WTC11 (cell line): ENCODE measurements at regions not wholly inside any gene's neighbourhood (a gene's known extent, or its start where the extent isn't known, plus 50 kb on each side); places are given as distances from the start of the nearest gene placed in this dataset.
"Not testable (repeated sequence)": the region's sequence is repeated elsewhere in the genome, so short reads cannot be mapped to it uniquely, and the experiment has no call there.

Experiments used
- ATAC-seq: fragments of 200-7000 bp; cut with Tn5 transposase; 2 replicates; pipeline ENCODE4 v1.10.0; 2021; ENCODE audit warnings: mild to moderate bottlenecking, moderate library complexity
- CTCF ChIA-PET: fragments of 300-600 bp; sonication (Branson Sonifier 250); formaldehyde crosslinking; loops from one replicate; lab custom pipeline; 2021; ENCODE audit warnings: antibody characterized with exemption; lab: Charles Lee
- POLR2A ChIA-PET: fragments of 350-600 bp; sonication (Branson Sonifier 250); formaldehyde crosslinking; loops from one replicate; lab custom pipeline; 2021; ENCODE audit warnings: antibody characterized with exemption; lab: Charles Lee
- DNase-seq: peaks from one replicate; pipeline ENCODE4 v3.0.0; 2021; ENCODE audit warnings: low spot score
- H3K27ac Mint-ChIP-seq: 2 replicates; pipeline ENCODE4 v1.8.0; 2021; ENCODE audit warnings: mixed read lengths
- H3K27me3 Mint-ChIP-seq: 2 replicates; pipeline ENCODE4 v1.8.0; 2021; ENCODE audit warnings: low read depth, mild to moderate bottlenecking, moderate library complexity, mixed read lengths
- H3K36me3 Mint-ChIP-seq: 2 replicates; pipeline ENCODE4 v1.8.0; 2021; ENCODE audit warnings: mixed read lengths
- H3K4me1 Mint-ChIP-seq: 2 replicates; pipeline ENCODE4 v1.8.0; 2022; ENCODE audit warnings: mixed read lengths
- H3K4me3 Mint-ChIP-seq: 2 replicates; pipeline ENCODE4 v1.8.0; 2021; ENCODE audit warnings: mild to moderate bottlenecking, moderate library complexity, mixed read lengths
- H3K9me3 Mint-ChIP-seq: 2 replicates; pipeline ENCODE4 v1.8.0; 2021; ENCODE audit warnings: mixed read lengths
- ARID4B ChIP-seq: sonication (generic); formaldehyde crosslinking; IDR thresholded peaks from 2 replicates; pipeline ENCODE4 v1.8.0; 2023; ENCODE audit warnings: missing genetic modification reagents, mild to moderate bottlenecking, borderline replicate concordance
- CBFB ChIP-seq: sonication (generic); formaldehyde crosslinking; IDR thresholded peaks from 2 replicates; pipeline ENCODE4 v1.8.1; 2022; ENCODE audit warnings: mild to moderate bottlenecking, low read depth, missing genetic modification reagents
- CREM ChIP-seq: sonication (generic); formaldehyde crosslinking; IDR thresholded peaks from 2 replicates; pipeline ENCODE4 v1.8.1; 2022; ENCODE audit warnings: mild to moderate bottlenecking, missing genetic modification reagents, moderate library complexity
- ELF4 ChIP-seq: sonication (generic); formaldehyde crosslinking; IDR thresholded peaks from 2 replicates; pipeline ENCODE4 v1.8.1; 2022; ENCODE audit warnings: low read depth, mild to moderate bottlenecking, moderate library complexity, missing genetic modification reagents
- FOXP1 ChIP-seq: sonication (generic); formaldehyde crosslinking; IDR thresholded peaks from 2 replicates; pipeline ENCODE4 v1.8.0; 2022; ENCODE audit warnings: missing genetic modification reagents, mild to moderate bottlenecking, moderate library complexity, borderline replicate concordance
- GABPB1 ChIP-seq: sonication (generic); formaldehyde crosslinking; IDR thresholded peaks from 2 replicates; pipeline ENCODE4 v1.8.1; 2023; ENCODE audit warnings: mild to moderate bottlenecking, missing genetic modification reagents
- GRHL2 ChIP-seq: fragments of 250-450 bp; sonication (Bioruptor Pico); IDR thresholded peaks from 2 replicates; pipeline ENCODE4 v1.8.0; 2022; ENCODE audit warnings: mild to moderate bottlenecking, moderate library complexity; ENCODE audit not compliant: insufficient replicate concordance, severe bottlenecking
- GTF2I ChIP-seq: fragments of 250-450 bp; sonication (Bioruptor Pico); conservative IDR thresholded peaks from 2 replicates; pipeline ENCODE4 v1.4.0; 2021; ENCODE audit warnings: mild to moderate bottlenecking
- HMGA2 ChIP-seq: fragments of 250-450 bp; sonication (Bioruptor Pico); IDR thresholded peaks from 2 replicates; pipeline ENCODE4 v1.4.0; 2021; ENCODE audit warnings: mild to moderate bottlenecking, moderate library complexity
- NR1H2 ChIP-seq: sonication (generic); formaldehyde crosslinking; IDR thresholded peaks from 2 replicates; pipeline ENCODE4 v1.9.0; 2021; ENCODE audit warnings: mild to moderate bottlenecking, moderate library complexity, missing genetic modification reagents
- NR2C2 ChIP-seq: sonication (generic); formaldehyde crosslinking; IDR thresholded peaks from 2 replicates; pipeline ENCODE4 v1.8.0; 2022; ENCODE audit warnings: mild to moderate bottlenecking, missing genetic modification reagents
- PREB ChIP-seq: sonication (generic); formaldehyde crosslinking; IDR thresholded peaks from 2 replicates; pipeline ENCODE4 v1.8.1; 2022; ENCODE audit warnings: mild to moderate bottlenecking, missing genetic modification reagents, moderate library complexity, borderline replicate concordance
- RELA ChIP-seq: sonication (generic); formaldehyde crosslinking; IDR thresholded peaks from 2 replicates; pipeline ENCODE4 v1.8.1; 2022; ENCODE audit warnings: missing genetic modification reagents, mild to moderate bottlenecking, borderline replicate concordance
- SMAD3 ChIP-seq: sonication (generic); formaldehyde crosslinking; IDR thresholded peaks from 2 replicates; pipeline ENCODE4 v1.8.0; 2022; ENCODE audit warnings: missing genetic modification reagents, mild to moderate bottlenecking, borderline replicate concordance
- SP1 ChIP-seq: sonication (generic); formaldehyde crosslinking; conservative IDR thresholded peaks from 2 replicates; pipeline ENCODE4 v1.8.1; 2022; ENCODE audit warnings: missing genetic modification reagents
- TCF7 ChIP-seq: sonication (generic); formaldehyde crosslinking; IDR thresholded peaks from 2 replicates; pipeline ENCODE4 v1.8.0; 2022; ENCODE audit warnings: mild to moderate bottlenecking, low read depth, missing genetic modification reagents, moderate library complexity
- TEAD4 ChIP-seq: sonication (generic); formaldehyde crosslinking; IDR thresholded peaks from 2 replicates; pipeline ENCODE4 v1.8.0; 2022; ENCODE audit warnings: mild to moderate bottlenecking, missing genetic modification reagents
- TP53 ChIP-seq: sonication (generic); formaldehyde crosslinking; IDR thresholded peaks from 2 replicates; pipeline ENCODE4 v1.8.1; 2023; ENCODE audit warnings: mild to moderate bottlenecking, missing genetic modification reagents
- ZBTB21 ChIP-seq: sonication (generic); formaldehyde crosslinking; IDR thresholded peaks from 2 replicates; pipeline ENCODE4 v1.8.1; 2023; ENCODE audit warnings: mild to moderate bottlenecking, missing genetic modification reagents, borderline replicate concordance
- ZNF121 ChIP-seq: sonication (generic); formaldehyde crosslinking; IDR thresholded peaks from 2 replicates; pipeline ENCODE4 v1.8.0; 2023; ENCODE audit warnings: missing genetic modification reagents
- ZNF263 ChIP-seq: sonication (generic); formaldehyde crosslinking; IDR thresholded peaks from 2 replicates; pipeline ENCODE4 v1.8.1; 2022; ENCODE audit warnings: low read depth, mild to moderate bottlenecking, moderate library complexity, missing genetic modification reagents
- TF ChIP-seq, protein P1 (sequence below): sonication (generic); formaldehyde crosslinking; IDR thresholded peaks from 2 replicates; pipeline ENCODE4 v1.8.1; 2023; ENCODE audit warnings: mild to moderate bottlenecking, missing genetic modification reagents
- TF ChIP-seq, protein P2 (sequence below): fragments of 250-450 bp; sonication (Bioruptor Pico); IDR thresholded peaks from 2 replicates; pipeline ENCODE4 v1.9.0; 2021; ENCODE audit warnings: mild to moderate bottlenecking, borderline replicate concordance
- TF ChIP-seq, protein P3 (sequence below): fragments of 250-450 bp; sonication (Bioruptor Pico); IDR thresholded peaks from 2 replicates; pipeline ENCODE4 v1.9.0; 2021; ENCODE audit warnings: moderate library complexity, mild to moderate bottlenecking, inconsistent platforms, borderline replicate concordance

- TF ChIP-seq TCF7 (CRISPR knock-in tag) (no peak), NR2C2 (CRISPR knock-in tag) (no peak), ELF4 (CRISPR knock-in tag) (no peak), RELA (CRISPR knock-in tag) (no peak), SP1 (no peak), PREB (CRISPR knock-in tag) (no peak), SMAD3 (no peak), GABPB1 (CRISPR knock-in tag) (no peak), CREM (CRISPR knock-in tag) (no peak), GRHL2 (CRISPR knock-in tag) (no peak), NR1H2 (no peak), HMGA2 (CRISPR knock-in tag) (no peak), FOXP1 (no peak), ZBTB21 (no peak), GTF2I (CRISPR knock-in tag) (no peak), ZNF263 (no peak)
- TF ChIP-seq, protein P1, sequence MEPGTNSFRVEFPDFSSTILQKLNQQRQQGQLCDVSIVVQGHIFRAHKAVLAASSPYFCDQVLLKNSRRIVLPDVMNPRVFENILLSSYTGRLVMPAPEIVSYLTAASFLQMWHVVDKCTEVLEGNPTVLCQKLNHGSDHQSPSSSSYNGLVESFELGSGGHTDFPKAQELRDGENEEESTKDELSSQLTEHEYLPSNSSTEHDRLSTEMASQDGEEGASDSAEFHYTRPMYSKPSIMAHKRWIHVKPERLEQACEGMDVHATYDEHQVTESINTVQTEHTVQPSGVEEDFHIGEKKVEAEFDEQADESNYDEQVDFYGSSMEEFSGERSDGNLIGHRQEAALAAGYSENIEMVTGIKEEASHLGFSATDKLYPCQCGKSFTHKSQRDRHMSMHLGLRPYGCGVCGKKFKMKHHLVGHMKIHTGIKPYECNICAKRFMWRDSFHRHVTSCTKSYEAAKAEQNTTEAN (CRISPR knock-in tag) = no peak
- TF ChIP-seq, protein P2, sequence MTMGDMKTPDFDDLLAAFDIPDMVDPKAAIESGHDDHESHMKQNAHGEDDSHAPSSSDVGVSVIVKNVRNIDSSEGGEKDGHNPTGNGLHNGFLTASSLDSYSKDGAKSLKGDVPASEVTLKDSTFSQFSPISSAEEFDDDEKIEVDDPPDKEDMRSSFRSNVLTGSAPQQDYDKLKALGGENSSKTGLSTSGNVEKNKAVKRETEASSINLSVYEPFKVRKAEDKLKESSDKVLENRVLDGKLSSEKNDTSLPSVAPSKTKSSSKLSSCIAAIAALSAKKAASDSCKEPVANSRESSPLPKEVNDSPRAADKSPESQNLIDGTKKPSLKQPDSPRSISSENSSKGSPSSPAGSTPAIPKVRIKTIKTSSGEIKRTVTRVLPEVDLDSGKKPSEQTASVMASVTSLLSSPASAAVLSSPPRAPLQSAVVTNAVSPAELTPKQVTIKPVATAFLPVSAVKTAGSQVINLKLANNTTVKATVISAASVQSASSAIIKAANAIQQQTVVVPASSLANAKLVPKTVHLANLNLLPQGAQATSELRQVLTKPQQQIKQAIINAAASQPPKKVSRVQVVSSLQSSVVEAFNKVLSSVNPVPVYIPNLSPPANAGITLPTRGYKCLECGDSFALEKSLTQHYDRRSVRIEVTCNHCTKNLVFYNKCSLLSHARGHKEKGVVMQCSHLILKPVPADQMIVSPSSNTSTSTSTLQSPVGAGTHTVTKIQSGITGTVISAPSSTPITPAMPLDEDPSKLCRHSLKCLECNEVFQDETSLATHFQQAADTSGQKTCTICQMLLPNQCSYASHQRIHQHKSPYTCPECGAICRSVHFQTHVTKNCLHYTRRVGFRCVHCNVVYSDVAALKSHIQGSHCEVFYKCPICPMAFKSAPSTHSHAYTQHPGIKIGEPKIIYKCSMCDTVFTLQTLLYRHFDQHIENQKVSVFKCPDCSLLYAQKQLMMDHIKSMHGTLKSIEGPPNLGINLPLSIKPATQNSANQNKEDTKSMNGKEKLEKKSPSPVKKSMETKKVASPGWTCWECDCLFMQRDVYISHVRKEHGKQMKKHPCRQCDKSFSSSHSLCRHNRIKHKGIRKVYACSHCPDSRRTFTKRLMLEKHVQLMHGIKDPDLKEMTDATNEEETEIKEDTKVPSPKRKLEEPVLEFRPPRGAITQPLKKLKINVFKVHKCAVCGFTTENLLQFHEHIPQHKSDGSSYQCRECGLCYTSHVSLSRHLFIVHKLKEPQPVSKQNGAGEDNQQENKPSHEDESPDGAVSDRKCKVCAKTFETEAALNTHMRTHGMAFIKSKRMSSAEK (CRISPR knock-in tag) = no peak
- TF ChIP-seq, all 79 proteins: peak for 0
Observed at GRCh38 chr1:189805735-189806134, 671.9 kb downstream of the BRINP3 start.

DNA sequence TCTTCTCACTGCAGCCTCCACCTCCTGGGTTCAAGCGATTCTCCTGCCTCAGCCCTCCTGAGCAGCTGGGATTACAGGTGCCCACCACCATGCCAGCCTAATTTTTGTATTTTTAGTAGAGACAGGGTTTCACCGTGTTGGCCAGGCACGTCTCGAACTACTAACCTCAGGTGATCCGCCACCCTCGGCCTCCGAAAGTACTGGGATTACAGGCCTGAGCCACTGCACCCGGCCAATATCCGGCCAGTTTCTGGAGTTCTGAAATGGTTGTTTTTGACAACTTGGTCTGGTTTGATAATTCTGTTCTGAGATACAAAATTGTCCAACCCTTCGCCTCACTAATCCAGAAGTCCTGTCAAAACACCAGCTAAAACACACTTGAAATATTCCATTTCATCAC is 667.0 kb downstream of the BRINP3 start:
- CTCF ChIA-PET, H3K4me3 Mint-ChIP-seq, H3K27me3 Mint-ChIP-seq, POLR2A ChIA-PET, ATAC-seq, H3K36me3 Mint-ChIP-seq, DNase-seq, H3K9me3 Mint-ChIP-seq, H3K27ac Mint-ChIP-seq, H3K4me1 Mint-ChIP-seq: not testable (repeated sequence)

More at GRCh38 chr1:189805735-189806134, 671.9 kb downstream of the BRINP3 start:
- H3K4me1 Mint-ChIP-seq = peaks cover 9% of the 10 kb centered on the region
- DNase-seq = no peak
- H3K27me3 Mint-ChIP-seq = no peaks in the 10 kb centered on the region
- no peak overlapping the region for H3K4me3 Mint-ChIP-seq
- no peaks in the 10 kb centered on the region for H3K36me3 Mint-ChIP-seq
- ChIA-PET CTCF (no interaction called here), POLR2A (no interaction called here)
- no peaks in the 10 kb centered on the region for H3K9me3 Mint-ChIP-seq
- no peak overlapping the region for H3K27ac Mint-ChIP-seq
- no peak for ATAC-seq

DNA sequence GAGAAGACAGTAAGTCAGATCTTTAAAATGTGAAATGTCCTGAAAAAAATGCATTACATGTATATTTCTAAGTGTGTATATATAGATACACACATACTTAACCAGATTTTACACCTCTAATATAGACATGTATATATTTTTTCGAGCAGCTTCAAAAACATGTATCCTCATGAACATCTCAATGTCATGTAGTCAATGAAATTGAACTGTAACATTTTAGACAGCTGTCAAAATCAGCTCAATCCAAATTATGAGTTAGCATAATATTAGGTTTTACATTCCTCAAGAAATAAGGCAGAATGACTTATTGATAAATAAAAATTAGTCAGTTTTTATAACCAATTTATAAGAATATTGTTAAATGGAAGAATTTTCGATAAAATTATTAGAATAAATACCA is 665.7 kb downstream of the BRINP3 start:
- Mint-ChIP-seq H3K27me3 (no peaks in the 10 kb centered on the region), H3K36me3 (no peaks in the 10 kb centered on the region), H3K4me1 (peaks cover 9% of the 10 kb centered on the region), H3K4me3 (no peak overlapping the region), H3K9me3 (no peaks in the 10 kb centered on the region), H3K27ac (no peak overlapping the region)
- ATAC-seq = no peak
- POLR2A ChIA-PET = no interaction called here
- no peak for DNase-seq
- CTCF ChIA-PET = no interaction called here
- TF ChIP-seq CBFB (CRISPR knock-in tag) (no peak), ARID4B (CRISPR knock-in tag) (no peak), TEAD4 (CRISPR knock-in tag) (no peak), ZNF121 (CRISPR knock-in tag) (no peak), TP53 (CRISPR knock-in tag) (no peak)
- TF ChIP-seq, protein P3, sequence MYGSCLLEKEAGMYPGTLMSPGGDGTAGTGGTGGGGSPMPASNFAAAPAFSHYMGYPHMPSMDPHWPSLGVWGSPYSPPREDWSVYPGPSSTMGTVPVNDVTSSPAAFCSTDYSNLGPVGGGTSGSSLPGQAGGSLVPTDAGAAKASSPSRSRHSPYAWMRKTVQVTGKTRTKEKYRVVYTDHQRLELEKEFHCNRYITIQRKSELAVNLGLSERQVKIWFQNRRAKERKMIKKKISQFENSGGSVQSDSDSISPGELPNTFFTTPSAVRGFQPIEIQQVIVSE (CRISPR knock-in tag) = no peak
